Stimulated activated CD8-positive, alpha-beta memory T cell treated with anti-CD3 and anti-CD28 coated beads, Interleukin-7, amount 100 ng/mL, for 1 hour (primary cell): ENCODE measurements at regions not wholly inside any gene's neighbourhood (a gene's known extent, or its start where the extent isn't known, plus 50 kb on each side); places are given as distances from the start of the nearest gene placed in this dataset.
"Not testable (repeated sequence)": the region's sequence is repeated elsewhere in the genome, so short reads cannot be mapped to it uniquely, and the experiment has no call there.

Source experiments
- DNase-seq, 2 donors: peaks; one replicate each; pipeline ENCODE4 v3.0.0-alpha.2; 2020; ENCODE audit warnings: low read depth in 2 of 2

- not testable (repeated sequence) for DNase-seq
These were observed 60.2 kb upstream of the PRSS3 start for GRCh38 chr9:33734941-33735835.

GRCh38 chr9:33737811-33738606 is 57.4 kb upstream of the PRSS3 start:
- no peak for DNase-seq

- DNase-seq, result no peak
These were observed 56.0 kb upstream of the PRSS3 start for GRCh38 chr9:33739398-33739797.

- no peak for DNase-seq
These were observed 55.3 kb upstream of the PRSS3 start for GRCh38 chr9:33740075-33740474.

- not testable (repeated sequence) for DNase-seq
These were observed 54.4 kb upstream of the PRSS3 start for GRCh38 chr9:33740958-33741357.

- DNase-seq, result no peak
These were observed 53.3 kb upstream of the PRSS3 start for GRCh38 chr9:33742051-33742450.

GRCh38 chr9:33742519-33742918 is 52.8 kb upstream of the PRSS3 start:
- no peak for DNase-seq
